ENCODE measurements at regions not wholly inside any gene's neighbourhood (a gene's known extent, or its start where the extent isn't known, plus 50 kb on each side); places are given as distances from the start of the nearest gene placed in this dataset.

- whole genome bisulfite sequencing (ENCODE audit: low lambda C conversion rate) = 68% methylated on average over 5 of the region's 12 CpGs
- H2AFZ ChIP-seq (ENCODE audit: low read depth) = no peak overlapping the region
- H3K27me3 ChIP-seq (ENCODE audit: insufficient read depth) = no peaks in the 10 kb centered on the region
- no peak for DNase-seq
- no peak overlapping the region for H3K9ac ChIP-seq
- no peak overlapping the region for H3K4me3 ChIP-seq (ENCODE audit: low read depth in 2 of 2, low read length in 1 of 2)
- H3K4me1 ChIP-seq (ENCODE audit: control insufficient read depth in 1 of 2, insufficient read depth in 2 of 2, low read depth in 1 of 2, low read length in 1 of 2) = no peaks in the 10 kb centered on the region
- no peaks in the 10 kb centered on the region for H4K20me1 ChIP-seq (ENCODE audit: insufficient read depth)
- no peaks in the 10 kb centered on the region for H3F3A ChIP-seq (replicated peaks; ENCODE audit: insufficient read depth)
- H3K4me2 ChIP-seq = no peak overlapping the region
- no peaks in the 10 kb centered on the region for H3K9me2 ChIP-seq
- H3K79me2 ChIP-seq (ENCODE audit: insufficient read depth) = no peaks in the 10 kb centered on the region
- CTCF ChIA-PET = interaction anchor here (0.7 to 1.3 kb wide), 2 partner anchors 15 to 64 kb away, joined by 3 read pairs; no protein-coding TSS in a partner anchor
- H3K36me3 ChIP-seq (replicated peaks in 1 of 2; ENCODE audit: control insufficient read depth in 1 of 2, insufficient read depth in 2 of 2, low read length in 1 of 2) = no peaks in the 10 kb centered on the region
- TF ChIP-seq ZBTB33 (IDR thresholded peaks at IDR 0.05; ENCODE audit: borderline replicate concordance, low read depth) = no peak
- H3K27ac ChIP-seq (ENCODE audit: low read depth in 2 of 2, low read length in 1 of 2) = no peak overlapping the region
- POLR2A ChIA-PET = no interaction called here
- H3K9me3 ChIP-seq = no peaks in the 10 kb centered on the region
Observed at GRCh38 chr15:88391006-88391405, 76.2 kb downstream of the MRPL46 start.

GRCh38 chr15:88390164-88390901, 76.9 kb downstream of the MRPL46 start:
- Histone ChIP-seq H3K9me3 (no peaks in the 10 kb centered on the region), H3K36me3 (replicated peaks in 1 of 2; ENCODE audit: control insufficient read depth in 1 of 2, insufficient read depth in 2 of 2, low read length in 1 of 2) (no peaks in the 10 kb centered on the region), H3K9ac (no peak overlapping the region), H3K4me2 (no peak overlapping the region), H2AFZ (ENCODE audit: low read depth) (no peak overlapping the region), H3K9me2 (no peaks in the 10 kb centered on the region), H3K27me3 (ENCODE audit: insufficient read depth) (no peaks in the 10 kb centered on the region), H3K4me3 (ENCODE audit: low read depth in 2 of 2, low read length in 1 of 2) (no peak overlapping the region), H4K20me1 (ENCODE audit: insufficient read depth) (no peaks in the 10 kb centered on the region), H3F3A (replicated peaks; ENCODE audit: insufficient read depth) (no peaks in the 10 kb centered on the region), H3K79me2 (ENCODE audit: insufficient read depth) (no peaks in the 10 kb centered on the region), H3K27ac (ENCODE audit: low read depth in 2 of 2, low read length in 1 of 2) (no peak overlapping the region), H3K4me1 (ENCODE audit: control insufficient read depth in 1 of 2, insufficient read depth in 2 of 2, low read depth in 1 of 2, low read length in 1 of 2) (no peaks in the 10 kb centered on the region)
- ChIA-PET POLR2A (no interaction called here), CTCF (interaction anchor here (0.7 to 1.3 kb wide), 2 partner anchors 16 to 65 kb away, joined by 3 read pairs; no protein-coding TSS in a partner anchor)
- WGBS (ENCODE audit: low lambda C conversion rate) = 25% methylated on average over 4 of the region's 4 CpGs
- TF ChIP-seq ELF1 (IDR thresholded peaks at IDR 0.05) (no peak), FOXM1 (IDR thresholded peaks at IDR 0.05; ENCODE audit: low read depth) (no peak), EP300 (IDR thresholded peaks at IDR 0.05; ENCODE audit: borderline replicate concordance in 1 of 2, low read depth in 1 of 2, low read length in 1 of 2) (no peak)
- DNase-seq = no peak

GRCh38 chr15:88389120-88389519, 78.1 kb downstream of the MRPL46 start:
- no peaks in the 10 kb centered on the region for H3K79me2 ChIP-seq (ENCODE audit: insufficient read depth)
- no peaks in the 10 kb centered on the region for H3K36me3 ChIP-seq (replicated peaks in 1 of 2; ENCODE audit: control insufficient read depth in 1 of 2, insufficient read depth in 2 of 2, low read length in 1 of 2)
- no peak for DNase-seq
- no peaks in the 10 kb centered on the region for H4K20me1 ChIP-seq (ENCODE audit: insufficient read depth)
- no peak overlapping the region for H3K4me3 ChIP-seq (ENCODE audit: low read depth in 2 of 2, low read length in 1 of 2)
- no peaks in the 10 kb centered on the region for H3K27me3 ChIP-seq (ENCODE audit: insufficient read depth)
- H3K27ac ChIP-seq (ENCODE audit: low read depth in 2 of 2, low read length in 1 of 2) = no peak overlapping the region
- TF ChIP-seq RFX5 (IDR thresholded peaks at IDR 0.05; ENCODE audit: low read length) (no peak), IRF3 (IDR thresholded peaks at IDR 0.05; ENCODE audit: low read depth, low read length) (no peak)
- no peaks in the 10 kb centered on the region for H3K4me1 ChIP-seq (ENCODE audit: control insufficient read depth in 1 of 2, insufficient read depth in 2 of 2, low read depth in 1 of 2, low read length in 1 of 2)
- H2AFZ ChIP-seq (ENCODE audit: low read depth) = no peak overlapping the region
- ChIA-PET POLR2A (no interaction called here), CTCF (interaction anchor here (0.7 kb wide), 1 partner anchor 35 kb away, joined by 3 read pairs; no protein-coding TSS in a partner anchor)
- H3K9me2 ChIP-seq = no peaks in the 10 kb centered on the region
- no peak overlapping the region for H3K4me2 ChIP-seq
- H3F3A ChIP-seq (replicated peaks; ENCODE audit: insufficient read depth) = no peaks in the 10 kb centered on the region
- no peak overlapping the region for H3K9ac ChIP-seq
- no peaks in the 10 kb centered on the region for H3K9me3 ChIP-seq
- WGBS (ENCODE audit: low lambda C conversion rate) = 62% methylated on average over 5 of the region's 5 CpGs

Measured in SK-N-SH (cell line).